ENCODE measurements at regions not wholly inside any gene's neighbourhood (a gene's known extent, or its start where the extent isn't known, plus 50 kb on each side); places are given as distances from the start of the nearest gene placed in this dataset.
"Not testable (repeated sequence)": the region's sequence is repeated elsewhere in the genome, so short reads cannot be mapped to it uniquely, and the experiment has no call there.

DNA sequence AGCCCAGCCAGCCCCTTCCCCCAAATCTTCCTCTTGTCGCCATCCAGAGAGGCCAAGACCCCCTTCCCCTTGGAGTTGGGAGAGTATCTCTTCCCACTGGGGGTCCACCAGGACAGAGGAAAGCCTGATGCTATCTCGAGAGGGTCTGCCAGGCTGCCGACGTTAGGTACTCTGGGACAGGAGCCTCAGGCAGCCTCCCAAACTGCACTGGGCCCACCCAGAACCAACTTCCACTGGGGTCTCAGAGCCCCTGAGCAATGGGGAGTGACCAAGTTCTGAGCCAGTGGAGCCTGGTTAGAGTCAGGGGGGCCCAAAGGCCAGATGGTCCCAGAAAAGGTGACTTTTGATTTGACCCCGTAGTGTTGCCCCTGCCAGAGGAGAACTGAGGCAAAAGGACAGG is 189.1 kb downstream of the INHBB start:
- Mint-ChIP-seq H3K27me3 (no peaks in the 10 kb centered on the region), H3K27ac (peak overlapping the region in 1 of 3 donors; percentile 10), H3K4me3 (no peak overlapping the region), H3K36me3 (no peaks in the 10 kb centered on the region), H3K4me1 (peaks cover 0 to 2% (median 0%) of the 10 kb centered on the region in 3 donors), H3K9me3 (peaks cover 0 to 13% (median 0%) of the 10 kb centered on the region in 3 donors)

DNA sequence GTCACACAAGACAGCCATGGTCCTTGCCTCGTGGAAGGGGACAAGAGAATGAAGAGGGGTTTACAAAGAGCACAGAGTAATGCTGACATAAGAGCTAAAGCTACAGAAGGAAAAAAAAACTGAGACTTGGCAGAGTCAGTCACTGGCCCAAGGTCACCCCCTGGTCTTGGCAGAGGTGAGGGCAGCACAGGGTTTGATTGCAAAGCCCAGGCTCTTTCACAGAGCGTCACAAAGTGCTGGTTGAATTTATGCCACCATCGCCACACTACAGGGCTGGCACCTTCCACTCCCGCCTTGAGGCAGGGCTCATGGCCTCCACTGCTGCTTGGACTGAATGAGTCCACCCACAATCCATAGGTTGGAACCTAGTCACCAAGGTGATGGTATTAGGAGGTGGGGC is 190.2 kb downstream of the INHBB start:
- Mint-ChIP-seq H3K27me3 (peaks cover 3% of the 10 kb centered on the region), H3K36me3 (no peaks in the 10 kb centered on the region), H3K4me1 (peaks cover 0 to 2% (median 0%) of the 10 kb centered on the region in 3 donors), H3K9me3 (peaks cover 0 to 6% (median 0%) of the 10 kb centered on the region in 3 donors), H3K4me3 (no peak overlapping the region), H3K27ac (no peak overlapping the region)

DNA sequence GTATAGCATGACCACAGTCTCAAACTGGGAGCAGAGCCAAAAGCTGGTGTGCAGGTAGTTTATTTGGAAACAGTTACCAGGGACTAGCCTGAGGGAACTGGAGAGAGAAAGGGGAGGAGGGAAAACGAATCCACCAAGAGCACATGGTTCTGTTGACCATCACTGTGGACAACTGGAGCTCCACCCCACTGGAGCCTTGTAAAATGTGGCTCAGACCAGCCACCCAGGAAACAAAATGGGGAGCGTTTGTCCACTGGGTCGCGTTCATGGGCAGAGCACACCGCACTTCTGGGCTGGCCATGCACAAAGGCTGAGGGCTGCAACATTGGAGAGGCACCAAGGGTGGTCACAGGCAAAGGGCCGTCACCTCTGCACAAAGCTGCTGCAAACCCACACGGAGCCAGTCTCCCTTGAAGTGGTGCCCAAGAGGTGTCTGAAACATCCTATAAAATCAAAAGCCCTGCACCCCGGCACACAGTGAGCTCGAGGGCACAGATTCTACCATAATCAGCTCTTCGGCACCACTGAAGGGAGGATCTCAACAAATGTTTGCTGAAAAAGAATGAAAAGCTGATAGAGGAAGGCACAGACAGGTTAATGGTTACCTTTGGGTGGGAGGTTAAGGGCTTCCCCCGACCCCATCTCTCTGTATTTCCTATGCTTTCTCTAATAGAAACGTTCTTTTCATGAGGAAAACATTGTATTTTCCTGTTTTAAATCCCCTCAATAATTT is 192.9 kb downstream of the INHBB start:
- Mint-ChIP-seq H3K27ac (no peak overlapping the region), H3K36me3 (no peaks in the 10 kb centered on the region), H3K4me3 (no peak overlapping the region), H3K9me3 (no peaks in the 10 kb centered on the region), H3K4me1 (peaks cover 0 to 2% (median 0%) of the 10 kb centered on the region in 3 donors), H3K27me3 (peaks cover 7% of the 10 kb centered on the region)

GRCh38 chr2:120539424-120539936 is 193.5 kb downstream of the INHBB start:
- H3K27me3 Mint-ChIP-seq = peaks cover 7% of the 10 kb centered on the region
- no peaks in the 10 kb centered on the region for H3K36me3 Mint-ChIP-seq
- H3K27ac Mint-ChIP-seq = no peak overlapping the region
- H3K4me3 Mint-ChIP-seq = no peak overlapping the region
- H3K4me1 Mint-ChIP-seq = peaks cover 0 to 2% (median 0%) of the 10 kb centered on the region in 3 donors
- H3K9me3 Mint-ChIP-seq = no peaks in the 10 kb centered on the region

GRCh38 chr2:120539937-120540718 is 194.2 kb downstream of the INHBB start:
- Mint-ChIP-seq H3K4me3 (no peak overlapping the region), H3K27me3 (peaks cover 7% of the 10 kb centered on the region), H3K4me1 (peaks cover 0 to 2% (median 0%) of the 10 kb centered on the region in 3 donors), H3K27ac (no peak overlapping the region), H3K36me3 (no peaks in the 10 kb centered on the region), H3K9me3 (no peaks in the 10 kb centered on the region)

DNA sequence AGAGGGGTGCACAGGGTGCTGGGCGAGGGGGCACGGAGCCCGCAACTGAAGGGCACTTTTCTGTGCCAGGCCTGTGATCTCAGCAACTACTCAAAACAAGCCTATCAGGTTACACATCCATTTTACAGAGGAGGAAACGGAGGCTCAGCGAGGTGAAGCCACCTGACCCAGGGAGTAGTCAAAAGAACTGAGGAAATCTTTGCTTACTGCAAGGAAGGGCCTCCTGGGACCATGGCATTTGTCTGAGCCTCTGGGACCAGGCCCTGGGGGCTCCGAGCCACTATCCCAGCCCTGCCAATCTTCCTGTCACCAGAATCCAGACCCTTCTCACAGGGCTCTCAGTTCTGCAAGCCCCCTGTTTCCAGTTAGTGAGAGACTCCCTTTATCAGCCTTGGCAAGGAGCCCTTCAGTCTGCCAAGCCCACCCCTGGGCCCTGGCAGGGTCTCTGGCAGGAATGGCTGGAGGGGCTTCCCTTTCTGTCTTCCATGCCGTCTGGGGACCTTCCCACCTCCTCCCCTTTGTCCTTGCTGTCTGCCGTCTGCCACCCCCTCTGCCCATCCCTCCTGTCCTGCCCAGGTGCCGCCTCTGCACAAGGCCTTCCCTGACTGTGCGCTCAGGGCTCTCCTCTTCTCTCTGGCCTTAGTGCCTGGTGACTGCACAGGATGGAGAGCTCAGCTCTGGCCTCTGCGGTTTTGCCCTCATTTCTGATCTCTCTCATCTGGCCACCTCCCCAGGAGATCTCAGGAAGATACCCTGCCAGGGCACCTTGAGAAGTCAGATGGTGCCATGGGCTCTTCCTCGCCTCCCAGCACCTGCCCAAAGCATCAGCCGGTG is 194.7 kb upstream of the GLI2 start:
- peaks cover 0 to 2% (median 0%) of the 10 kb centered on the region in 3 donors for H3K4me1 Mint-ChIP-seq

GRCh38 chr2:120541553-120541932 is 194.1 kb upstream of the GLI2 start:
- Mint-ChIP-seq H3K27me3 (peaks cover 7% of the 10 kb centered on the region), H3K36me3 (no peaks in the 10 kb centered on the region), H3K27ac (no peak overlapping the region), H3K4me1 (peaks cover 0 to under 1% (median 0%) of the 10 kb centered on the region in 3 donors), H3K9me3 (no peaks in the 10 kb centered on the region), H3K4me3 (no peak overlapping the region)

More for the DNA sequence above, 194.7 kb upstream of the GLI2 start:
- H3K27me3 Mint-ChIP-seq = peaks cover 7% of the 10 kb centered on the region
- no peaks in the 10 kb centered on the region for H3K36me3 Mint-ChIP-seq
- H3K4me3 Mint-ChIP-seq = no peak overlapping the region
- H3K9me3 Mint-ChIP-seq = no peaks in the 10 kb centered on the region
- no peak overlapping the region for H3K27ac Mint-ChIP-seq

GRCh38 chr2:120541972-120542670 is 193.5 kb upstream of the GLI2 start:
- Mint-ChIP-seq H3K9me3 (no peaks in the 10 kb centered on the region), H3K27me3 (peaks cover 7% of the 10 kb centered on the region), H3K4me3 (no peak overlapping the region), H3K4me1 (no peaks in the 10 kb centered on the region), H3K36me3 (no peaks in the 10 kb centered on the region), H3K27ac (no peak overlapping the region)

DNA sequence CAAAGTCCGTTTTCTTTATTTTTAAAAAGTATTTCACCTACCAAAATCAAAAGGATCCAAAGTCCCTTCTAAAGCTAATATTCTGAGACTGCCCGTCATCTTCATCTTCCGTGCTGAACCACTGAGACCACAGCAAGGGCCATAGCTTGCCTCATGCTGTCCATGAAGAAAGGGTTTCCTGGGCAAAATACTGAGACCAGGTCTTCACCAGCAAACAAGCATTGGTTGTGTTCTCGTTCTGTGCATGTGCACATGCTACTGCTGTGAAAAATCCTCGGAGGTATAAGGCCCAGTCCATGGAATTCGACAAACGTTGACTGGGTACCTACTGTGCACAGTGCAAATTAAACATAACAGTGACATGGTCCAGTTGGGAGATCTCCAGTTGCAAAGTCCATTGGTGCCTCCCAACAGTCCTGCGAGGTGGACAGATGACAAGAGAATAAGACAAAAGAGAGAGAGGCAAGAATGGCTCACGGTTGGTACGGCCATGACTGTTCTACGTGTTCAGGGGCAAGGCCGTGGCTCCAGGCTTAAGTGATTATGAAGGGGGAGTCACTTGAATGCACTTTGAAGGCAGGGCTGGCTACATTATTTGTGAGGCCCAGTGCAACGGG is 192.6 kb upstream of the GLI2 start:
- Mint-ChIP-seq H3K9me3 (no peaks in the 10 kb centered on the region), H3K4me3 (no peak overlapping the region), H3K27ac (no peak overlapping the region), H3K27me3 (peaks cover 9% of the 10 kb centered on the region), H3K4me1 (no peaks in the 10 kb centered on the region), H3K36me3 (no peaks in the 10 kb centered on the region)

DNA sequence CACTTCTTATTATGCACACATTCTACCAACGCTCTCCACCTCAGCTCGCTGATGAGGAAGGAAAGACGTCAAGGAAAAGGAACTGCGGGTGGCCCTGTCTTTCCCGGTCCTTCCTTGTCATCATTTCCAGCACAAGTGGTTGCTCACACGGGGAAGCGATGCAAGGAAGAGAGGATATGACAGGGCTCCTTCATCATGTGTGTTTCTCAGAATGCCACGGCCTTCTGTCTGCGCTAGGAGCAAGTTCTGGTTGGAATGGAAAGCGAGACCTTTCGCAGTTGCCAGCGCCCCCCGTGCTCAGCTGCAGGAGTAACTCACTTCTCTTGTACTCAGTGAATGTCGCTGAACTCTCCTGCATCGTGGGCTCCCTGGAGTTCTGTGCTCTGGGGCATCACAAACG is 191.8 kb upstream of the GLI2 start:
- Mint-ChIP-seq H3K9me3 (no peaks in the 10 kb centered on the region), H3K27ac (no peak overlapping the region), H3K4me3 (no peak overlapping the region), H3K4me1 (no peaks in the 10 kb centered on the region), H3K27me3 (peaks cover 9% of the 10 kb centered on the region), H3K36me3 (no peaks in the 10 kb centered on the region)

GRCh38 chr2:120544522-120544921 is 191.1 kb upstream of the GLI2 start:
- Mint-ChIP-seq H3K36me3 (no peaks in the 10 kb centered on the region), H3K9me3 (no peaks in the 10 kb centered on the region), H3K4me1 (no peaks in the 10 kb centered on the region), H3K4me3 (no peak overlapping the region), H3K27ac (no peak overlapping the region), H3K27me3 (peaks cover 9% of the 10 kb centered on the region)

- not testable (repeated sequence) for H3K4me1 Mint-ChIP-seq, H3K27ac Mint-ChIP-seq, H3K9me3 Mint-ChIP-seq, H3K4me3 Mint-ChIP-seq, H3K27me3 Mint-ChIP-seq, H3K36me3 Mint-ChIP-seq
Observed at GRCh38 chr2:120545007-120545406, 190.7 kb upstream of the GLI2 start.

- H3K4me3 Mint-ChIP-seq = peak overlapping the region in 1 of 4 donors; percentile 70
- no peaks in the 10 kb centered on the region for H3K4me1 Mint-ChIP-seq
- H3K27me3 Mint-ChIP-seq = peaks cover 8% of the 10 kb centered on the region
- H3K9me3 Mint-ChIP-seq = no peaks in the 10 kb centered on the region
- no peak overlapping the region for H3K27ac Mint-ChIP-seq
- H3K36me3 Mint-ChIP-seq = no peaks in the 10 kb centered on the region
Observed at GRCh38 chr2:120545521-120546047, 190.1 kb upstream of the GLI2 start.

All from IgD-negative memory B cell (primary cell).